ENCODE measurements at regions not wholly inside any gene's neighbourhood (a gene's known extent, or its start where the extent isn't known, plus 50 kb on each side); places are given as distances from the start of the nearest gene placed in this dataset.
A peak's percentile ranks its signal among the peaks of the same experiment; 100 is the strongest.
"Not testable (repeated sequence)": the region's sequence is repeated elsewhere in the genome, so short reads cannot be mapped to it uniquely, and the experiment has no call there.

GRCh38 chr3:187518207-187518606, 150.0 kb downstream of the RTP4 start:
- H3K27ac Mint-ChIP-seq, result no peak overlapping the region
- H3K9me3 Mint-ChIP-seq, result no peaks in the 10 kb centered on the region
- no peak overlapping the region for H3K4me3 Mint-ChIP-seq
- H3K4me1 Mint-ChIP-seq, result no peaks in the 10 kb centered on the region
- H3K27me3 Mint-ChIP-seq, result no peaks in the 10 kb centered on the region
- no peak for DNase-seq
- no peak for ATAC-seq

GRCh38 chr3:187516446-187517185, 148.4 kb downstream of the RTP4 start:
- Mint-ChIP-seq H3K4me3 (no peak overlapping the region), H3K4me1 (no peaks in the 10 kb centered on the region), H3K27me3 (no peaks in the 10 kb centered on the region), H3K9me3 (no peaks in the 10 kb centered on the region), H3K27ac (no peak overlapping the region)
- DNase-seq, result no peak
- no peak for ATAC-seq

- ATAC-seq, result no peak
- DNase-seq, result no peak
- H3K4me3 Mint-ChIP-seq, result no peak overlapping the region
- no peaks in the 10 kb centered on the region for H3K4me1 Mint-ChIP-seq
- H3K9me3 Mint-ChIP-seq, result no peaks in the 10 kb centered on the region
- H3K27me3 Mint-ChIP-seq, result peaks cover 26% of the 10 kb centered on the region
- no peak overlapping the region for H3K27ac Mint-ChIP-seq
Observed at GRCh38 chr3:187507905-187508304, 139.7 kb downstream of the RTP4 start.

GRCh38 chr3:187507266-187507665, 139.1 kb downstream of the RTP4 start:
- Mint-ChIP-seq H3K4me3 (no peak overlapping the region), H3K27ac (no peak overlapping the region), H3K4me1 (no peaks in the 10 kb centered on the region), H3K27me3 (peaks cover 26% of the 10 kb centered on the region), H3K9me3 (no peaks in the 10 kb centered on the region)
- ATAC-seq, result no peak
- no peak for DNase-seq

- ATAC-seq (no peak), DNase-seq (no peak)
- H3K9me3 Mint-ChIP-seq, result no peaks in the 10 kb centered on the region
- no peaks in the 10 kb centered on the region for H3K4me1 Mint-ChIP-seq
- no peak overlapping the region for H3K4me3 Mint-ChIP-seq
- H3K27me3 Mint-ChIP-seq, result peaks cover 26% of the 10 kb centered on the region
- no peak overlapping the region for H3K27ac Mint-ChIP-seq
Observed at GRCh38 chr3:187504435-187504834, 136.2 kb downstream of the RTP4 start.

GRCh38 chr3:187498211-187498724, 130.1 kb downstream of the RTP4 start:
- no peak overlapping the region for H3K27ac Mint-ChIP-seq
- H3K27me3 Mint-ChIP-seq, result peaks cover 22% of the 10 kb centered on the region

GRCh38 chr3:187497052-187497451, 128.9 kb downstream of the RTP4 start:
- ATAC-seq, result no peak
- H3K27ac Mint-ChIP-seq, result no peak overlapping the region
- no peak for DNase-seq

More at GRCh38 chr3:187498211-187498724, 130.1 kb downstream of the RTP4 start:
- ATAC-seq, result no peak
- Mint-ChIP-seq H3K9me3 (peaks cover 0 to 6% of the 10 kb centered on the region in 2 donors), H3K4me3 (no peak overlapping the region), H3K4me1 (no peaks in the 10 kb centered on the region)
- DNase-seq, result no peak

GRCh38 chr3:187494056-187494455, 125.9 kb downstream of the RTP4 start:
- not testable (repeated sequence) for H3K4me3 Mint-ChIP-seq, H3K4me1 Mint-ChIP-seq, H3K27ac Mint-ChIP-seq, ATAC-seq, DNase-seq
- Mint-ChIP-seq H3K27me3 (peaks cover 41% of the 10 kb centered on the region), H3K9me3 (peaks cover 0 to 15% of the 10 kb centered on the region in 2 donors)

More at GRCh38 chr3:187497052-187497451, 128.9 kb downstream of the RTP4 start:
- no peaks in the 10 kb centered on the region for H3K4me1 Mint-ChIP-seq
- H3K27me3 Mint-ChIP-seq, result peaks cover 33% of the 10 kb centered on the region
- H3K4me3 Mint-ChIP-seq, result no peak overlapping the region
- H3K9me3 Mint-ChIP-seq, result peaks cover 0 to 15% of the 10 kb centered on the region in 2 donors

GRCh38 chr3:187491371-187491770, 123.2 kb downstream of the RTP4 start:
- H3K4me3 Mint-ChIP-seq, result no peak overlapping the region
- peaks cover 0 to 15% of the 10 kb centered on the region in 2 donors for H3K9me3 Mint-ChIP-seq
- no peak for DNase-seq
- no peaks in the 10 kb centered on the region for H3K4me1 Mint-ChIP-seq
- no peak overlapping the region for H3K27ac Mint-ChIP-seq
- H3K27me3 Mint-ChIP-seq, result peaks cover 48% of the 10 kb centered on the region
- no peak for ATAC-seq

GRCh38 chr3:187490366-187490765, 122.2 kb downstream of the RTP4 start:
- no peak overlapping the region for H3K4me3 Mint-ChIP-seq
- H3K27ac Mint-ChIP-seq, result no peak overlapping the region
- no peaks in the 10 kb centered on the region for H3K4me1 Mint-ChIP-seq
- ATAC-seq (no peak), DNase-seq (no peak)
- peaks cover 0 to 15% of the 10 kb centered on the region in 2 donors for H3K9me3 Mint-ChIP-seq
- H3K27me3 Mint-ChIP-seq, result peaks cover 53% of the 10 kb centered on the region

- DNase-seq (no peak), ATAC-seq (no peak)
- H3K4me3 Mint-ChIP-seq, result no peak overlapping the region
- no peaks in the 10 kb centered on the region for H3K9me3 Mint-ChIP-seq
- H3K27me3 Mint-ChIP-seq, result peaks cover 37% of the 10 kb centered on the region
- no peak overlapping the region for H3K27ac Mint-ChIP-seq
- H3K4me1 Mint-ChIP-seq, result no peaks in the 10 kb centered on the region
Observed at GRCh38 chr3:187484547-187485295, 116.5 kb downstream of the RTP4 start.

- no peaks in the 10 kb centered on the region for H3K4me1 Mint-ChIP-seq
- no peak overlapping the region for H3K4me3 Mint-ChIP-seq
- no peak overlapping the region for H3K27ac Mint-ChIP-seq
Observed at GRCh38 chr3:187481426-187481825, 113.2 kb downstream of the RTP4 start.

GRCh38 chr3:187475613-187476012, 107.4 kb downstream of the RTP4 start:
- ATAC-seq, H3K4me3 Mint-ChIP-seq, DNase-seq, H3K27ac Mint-ChIP-seq, H3K4me1 Mint-ChIP-seq: not testable (repeated sequence)
- peaks cover 11 to 15% of the 10 kb centered on the region in 2 donors for H3K9me3 Mint-ChIP-seq
- H3K27me3 Mint-ChIP-seq, result peaks cover 10% of the 10 kb centered on the region

More at GRCh38 chr3:187481426-187481825, 113.2 kb downstream of the RTP4 start:
- no peak for DNase-seq
- Mint-ChIP-seq H3K27me3 (peaks cover 23% of the 10 kb centered on the region), H3K9me3 (peaks cover 0 to 6% of the 10 kb centered on the region in 2 donors)
- no peak for ATAC-seq

GRCh38 chr3:187473778-187474406, 105.7 kb downstream of the RTP4 start:
- Mint-ChIP-seq H3K27me3 (peaks cover 20% of the 10 kb centered on the region), H3K4me3 (no peak overlapping the region), H3K9me3 (peaks cover 11 to 15% of the 10 kb centered on the region in 2 donors), H3K27ac (no peak overlapping the region), H3K4me1 (no peaks in the 10 kb centered on the region)
- DNase-seq (no peak), ATAC-seq (no peak)

GRCh38 chr3:187466306-187466705, 98.1 kb downstream of the RTP4 start:
- peaks cover 29% of the 10 kb centered on the region for H3K27me3 Mint-ChIP-seq

More at GRCh38 chr3:187466306-187466705, 98.1 kb downstream of the RTP4 start:
- not testable (repeated sequence) for H3K4me3 Mint-ChIP-seq, H3K9me3 Mint-ChIP-seq, ATAC-seq, DNase-seq, H3K4me1 Mint-ChIP-seq
- peak overlapping the region in 1 of 2 donors; percentile 85 for H3K27ac Mint-ChIP-seq

All from stimulated activated naive CD8-positive, alpha-beta T cell treated with anti-CD3 and anti-CD28 coated beads, Interleukin-15, amount 100 ng/mL, for 72 hours (primary cell).